Smooth muscle cell (in vitro differentiated cells): ENCODE measurements at regions not wholly inside any gene's neighbourhood (a gene's known extent, or its start where the extent isn't known, plus 50 kb on each side); places are given as distances from the start of the nearest gene placed in this dataset.

Experiments used
- DNase-seq: peaks from one replicate; lab custom pipeline; 2025; ENCODE audit not compliant: unreplicated experiment; lab: John Stamatoyannopoulos, UW
- H2AFZ ChIP-seq: fragments of 200-600 bp; sonication (generic); 2 replicates; pipeline ENCODE4 v1.6.0; 2016; ENCODE audit warnings: antibody characterized with exemption, low read depth, mild to moderate bottlenecking
- H3F3A ChIP-seq: fragments of 200-600 bp; sonication (generic); 2 replicates; pipeline ENCODE4 v1.6.0; 2017; ENCODE audit warnings: antibody characterized with exemption, low read depth
- H3K27ac ChIP-seq: fragments of 200-600 bp; sonication (generic); 2 replicates; pipeline ENCODE4 v1.5.1; 2016; ENCODE audit warnings: low read depth, mild to moderate bottlenecking
- H3K27me3 ChIP-seq: fragments of 200-600 bp; sonication (generic); 2 replicates; pipeline ENCODE4 v1.6.1; 2016; ENCODE audit warnings: low read depth, mild to moderate bottlenecking
- H3K36me3 ChIP-seq: fragments of 200-600 bp; sonication (generic); 2 replicates; pipeline ENCODE4 v1.5.1; 2016; ENCODE audit warnings: low read depth
- H3K4me1 ChIP-seq: fragments of 200-600 bp; sonication (generic); 2 replicates; pipeline ENCODE4 v1.5.1; 2016; ENCODE audit warnings: low read depth
- H3K4me2 ChIP-seq: fragments of 200-600 bp; sonication (generic); 2 replicates; pipeline ENCODE4 v1.6.0; 2016; ENCODE audit warnings: mild to moderate bottlenecking
- H3K4me3 ChIP-seq: fragments of 200-600 bp; sonication (generic); 2 replicates; pipeline ENCODE4 v1.5.1; 2016; ENCODE audit warnings: mild to moderate bottlenecking
- H3K79me2 ChIP-seq: fragments of 200-600 bp; sonication (generic); 2 replicates; pipeline ENCODE4 v1.6.0; 2016; ENCODE audit warnings: low read depth, mild to moderate bottlenecking
- H3K9ac ChIP-seq: fragments of 200-600 bp; sonication (generic); 2 replicates; pipeline ENCODE4 v1.6.0; 2016; ENCODE audit warnings: low read depth
- H3K9me3 ChIP-seq: fragments of 200-600 bp; sonication (generic); replicated peaks from 2 replicates; pipeline ENCODE4 v1.5.1; 2016; ENCODE audit warnings: low read depth
- H4K20me1 ChIP-seq: fragments of 200-600 bp; sonication (generic); 2 replicates; pipeline ENCODE4 v1.6.0; 2016; ENCODE audit warnings: low read depth
- WGBS: methylation state at CpG from one replicate; pipeline ENCODE4 v1.1.7; 2016; ENCODE audit warnings: low lambda C conversion rate; 5-methylcytosine and 5-hydroxymethylcytosine counted together
- TF ChIP-seq, protein P1 (sequence below): fragments of 200-600 bp; sonication (generic); IDR thresholded peaks from 2 replicates; pipeline ENCODE4 v1.5.1; 2017; ENCODE audit warnings: borderline replicate concordance, mild to moderate bottlenecking, antibody characterized with exemption; ENCODE audit not compliant: insufficient read depth, poor library complexity, severe bottlenecking

GRCh38 chr15:93174836-93175235 lies 85.8 kb upstream of the RGMA start:
- H3F3A ChIP-seq: no peaks in the 10 kb centered on the region
- 67% methylated on average over 2 of the region's 2 CpGs for WGBS
- no peak overlapping the region for H3K9ac ChIP-seq
- DNase-seq: no peak
- no peaks in the 10 kb centered on the region for H3K79me2 ChIP-seq
- no peak overlapping the region for H3K27ac ChIP-seq
- TF ChIP-seq, protein P1, sequence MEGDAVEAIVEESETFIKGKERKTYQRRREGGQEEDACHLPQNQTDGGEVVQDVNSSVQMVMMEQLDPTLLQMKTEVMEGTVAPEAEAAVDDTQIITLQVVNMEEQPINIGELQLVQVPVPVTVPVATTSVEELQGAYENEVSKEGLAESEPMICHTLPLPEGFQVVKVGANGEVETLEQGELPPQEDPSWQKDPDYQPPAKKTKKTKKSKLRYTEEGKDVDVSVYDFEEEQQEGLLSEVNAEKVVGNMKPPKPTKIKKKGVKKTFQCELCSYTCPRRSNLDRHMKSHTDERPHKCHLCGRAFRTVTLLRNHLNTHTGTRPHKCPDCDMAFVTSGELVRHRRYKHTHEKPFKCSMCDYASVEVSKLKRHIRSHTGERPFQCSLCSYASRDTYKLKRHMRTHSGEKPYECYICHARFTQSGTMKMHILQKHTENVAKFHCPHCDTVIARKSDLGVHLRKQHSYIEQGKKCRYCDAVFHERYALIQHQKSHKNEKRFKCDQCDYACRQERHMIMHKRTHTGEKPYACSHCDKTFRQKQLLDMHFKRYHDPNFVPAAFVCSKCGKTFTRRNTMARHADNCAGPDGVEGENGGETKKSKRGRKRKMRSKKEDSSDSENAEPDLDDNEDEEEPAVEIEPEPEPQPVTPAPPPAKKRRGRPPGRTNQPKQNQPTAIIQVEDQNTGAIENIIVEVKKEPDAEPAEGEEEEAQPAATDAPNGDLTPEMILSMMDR: no peak
- H3K27me3 ChIP-seq: no peaks in the 10 kb centered on the region
- H2AFZ ChIP-seq: no peak overlapping the region
- H4K20me1 ChIP-seq: no peaks in the 10 kb centered on the region
- peaks cover 3% of the 10 kb centered on the region for H3K4me1 ChIP-seq
- no peaks in the 10 kb centered on the region for H3K9me3 ChIP-seq
- H3K36me3 ChIP-seq: no peaks in the 10 kb centered on the region
- no peak overlapping the region for H3K4me2 ChIP-seq
- no peak overlapping the region for H3K4me3 ChIP-seq

- Histone ChIP-seq H4K20me1 (no peaks in the 10 kb centered on the region), H3K4me3 (no peak overlapping the region), H2AFZ (no peak overlapping the region), H3K27me3 (no peaks in the 10 kb centered on the region), H3K9ac (no peak overlapping the region), H3K27ac (peak overlapping the region; percentile 33), H3K4me2 (no peak overlapping the region), H3K36me3 (no peaks in the 10 kb centered on the region), H3K9me3 (no peaks in the 10 kb centered on the region), H3F3A (no peaks in the 10 kb centered on the region), H3K4me1 (no peaks in the 10 kb centered on the region), H3K79me2 (no peaks in the 10 kb centered on the region)
- TF ChIP-seq, protein P1: no peak
- WGBS: 48% methylated on average over 3 of the region's 3 CpGs
- no peak for DNase-seq
Observed at GRCh38 chr15:93173369-93173768, 84.4 kb upstream of the RGMA start.

DNA sequence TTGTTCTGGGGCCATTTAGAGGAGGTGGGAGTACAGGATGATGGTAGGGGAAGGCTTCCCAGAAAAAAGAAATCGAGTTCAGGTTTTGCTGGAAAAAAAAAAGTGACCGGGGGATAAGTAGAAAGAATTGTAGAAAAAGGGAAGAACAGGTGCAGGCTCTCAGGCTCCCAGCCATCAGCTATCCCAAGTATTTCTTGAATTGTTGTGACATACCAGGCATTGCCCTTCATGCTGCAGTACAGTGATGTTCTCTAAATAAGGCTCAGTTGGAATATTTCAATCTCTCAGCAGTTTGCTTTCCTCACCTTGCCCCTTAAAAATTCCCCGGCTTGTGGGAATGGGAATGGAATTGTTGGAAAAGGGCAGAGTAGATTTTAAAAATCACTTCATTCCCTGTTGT lies 82.5 kb upstream of the RGMA start:
- Histone ChIP-seq H3K36me3 (no peaks in the 10 kb centered on the region), H3F3A (no peaks in the 10 kb centered on the region), H3K9ac (no peak overlapping the region), H2AFZ (no peak overlapping the region), H3K9me3 (no peaks in the 10 kb centered on the region), H3K4me2 (no peak overlapping the region), H3K79me2 (no peaks in the 10 kb centered on the region), H3K4me1 (no peaks in the 10 kb centered on the region), H3K27me3 (peaks cover 9% of the 10 kb centered on the region), H3K27ac (no peak overlapping the region), H4K20me1 (no peaks in the 10 kb centered on the region), H3K4me3 (no peak overlapping the region)
- WGBS: 81% methylated on average over 3 of the region's 3 CpGs
- TF ChIP-seq, protein P1: no peak
- no peak for DNase-seq

- no peak for DNase-seq
- Histone ChIP-seq H3K4me1 (no peaks in the 10 kb centered on the region), H3F3A (no peaks in the 10 kb centered on the region), H3K27ac (no peak overlapping the region), H3K36me3 (no peaks in the 10 kb centered on the region), H3K27me3 (peaks cover 12% of the 10 kb centered on the region), H3K9me3 (no peaks in the 10 kb centered on the region), H3K4me3 (no peak overlapping the region), H4K20me1 (no peaks in the 10 kb centered on the region), H3K4me2 (no peak overlapping the region), H2AFZ (no peak overlapping the region), H3K79me2 (no peaks in the 10 kb centered on the region), H3K9ac (no peak overlapping the region)
- 83% methylated on average over 6 of the region's 6 CpGs for WGBS
- TF ChIP-seq, protein P1: no peak
Observed at GRCh38 chr15:93170329-93170728, 81.3 kb upstream of the RGMA start.
